H9 (cell line): ENCODE measurements at regions not wholly inside any gene's neighbourhood (a gene's known extent, or its start where the extent isn't known, plus 50 kb on each side); places are given as distances from the start of the nearest gene placed in this dataset.
A peak's percentile ranks its signal among the peaks of the same experiment; 100 is the strongest.

Experiments used
- DNase-seq: peaks from one replicate; pipeline ENCODE4 v3.0.0-alpha.2; 2017
- H2AFZ ChIP-seq: one replicate; pipeline ENCODE4 v1.6.1; 2013; ENCODE audit warnings: mild to moderate bottlenecking, low read length, control low read depth, moderate library complexity
- H2AK5ac ChIP-seq: 2 replicates; pipeline ENCODE4 v1.6.1; 2013; ENCODE audit warnings: low read length, control low read depth, mixed read lengths; ENCODE audit not compliant: insufficient read length
- H2BK120ac ChIP-seq: one replicate; pipeline ENCODE4 v1.6.1; 2013; ENCODE audit warnings: low read depth, mild to moderate bottlenecking, low read length, control low read depth, inconsistent platforms; ENCODE audit not compliant: poor library complexity, severe bottlenecking
- H2BK12ac ChIP-seq: 2 replicates; pipeline ENCODE4 v1.6.1; 2013; ENCODE audit warnings: low read length, control low read depth, mixed read lengths, low read depth; ENCODE audit not compliant: insufficient read length
- H2BK15ac ChIP-seq: 2 replicates; pipeline ENCODE4 v1.6.1; 2013; ENCODE audit warnings: low read depth, low read length, control low read depth
- H2BK20ac ChIP-seq: one replicate; pipeline ENCODE4 v1.6.1; 2013; ENCODE audit warnings: low read depth, mild to moderate bottlenecking, low read length, control low read depth, inconsistent platforms; ENCODE audit not compliant: poor library complexity, severe bottlenecking
- H2BK5ac ChIP-seq: 2 replicates; pipeline ENCODE4 v1.6.1; 2013; ENCODE audit warnings: low read length, control low read depth, mixed read lengths; ENCODE audit not compliant: insufficient read length
- H3K14ac ChIP-seq: 2 replicates; pipeline ENCODE4 v1.6.1; 2013; ENCODE audit warnings: low read length, control low read depth; ENCODE audit not compliant: insufficient read depth
- H3K18ac ChIP-seq: 2 replicates; pipeline ENCODE4 v1.6.1; 2013; ENCODE audit warnings: low read depth, mild to moderate bottlenecking, mixed read lengths, low read length, control low read depth; ENCODE audit not compliant: insufficient read length
- H3K23ac ChIP-seq: 2 replicates; pipeline ENCODE4 v1.6.1; 2013; ENCODE audit warnings: low read length, control low read depth, mixed read lengths, low read depth; ENCODE audit not compliant: insufficient read length
- H3K23me2 ChIP-seq: 2 replicates; pipeline ENCODE4 v1.6.1; 2013; ENCODE audit warnings: low read depth, mild to moderate bottlenecking, mixed read lengths, low read length, control low read depth; ENCODE audit not compliant: insufficient read length, poor library complexity, severe bottlenecking
- H3K27ac ChIP-seq: 2 replicates; pipeline ENCODE4 v1.5.1; 2013; ENCODE audit warnings: low read length, control low read depth, mixed read lengths, low read depth; ENCODE audit not compliant: insufficient read length
- H3K27me3 ChIP-seq: 2 replicates; pipeline ENCODE4 v1.6.1; 2013; ENCODE audit warnings: low read length, control low read depth, inconsistent platforms; ENCODE audit not compliant: insufficient read depth
- H3K4ac ChIP-seq: 2 replicates; pipeline ENCODE4 v1.6.1; 2013; ENCODE audit warnings: low read depth, mild to moderate bottlenecking, control low read depth, inconsistent platforms, low read length, moderate library complexity
- H3K4me1 ChIP-seq: 2 replicates; pipeline ENCODE4 v1.6.1; 2013; ENCODE audit warnings: low read length, control low read depth, inconsistent platforms; ENCODE audit not compliant: insufficient read depth
- H3K4me2 ChIP-seq: 2 replicates; pipeline ENCODE4 v1.6.1; 2013; ENCODE audit warnings: low read length, control low read depth, mixed read lengths; ENCODE audit not compliant: insufficient read length, insufficient read depth
- H3K56ac ChIP-seq: 2 replicates; pipeline ENCODE4 v1.6.1; 2013; ENCODE audit warnings: low read depth, mild to moderate bottlenecking, mixed read lengths, low read length, control low read depth; ENCODE audit not compliant: insufficient read length
- H3K79me1 ChIP-seq: 2 replicates; pipeline ENCODE4 v1.6.1; 2013; ENCODE audit warnings: low read depth, mild to moderate bottlenecking, moderate library complexity, low read length, control low read depth, inconsistent platforms; ENCODE audit not compliant: insufficient read depth, poor library complexity, severe bottlenecking
- H3K79me2 ChIP-seq: 2 replicates; pipeline ENCODE4 v1.6.1; 2013; ENCODE audit warnings: low read length, control low read depth, inconsistent platforms; ENCODE audit not compliant: insufficient read depth
- H3K9ac ChIP-seq: 2 replicates; pipeline ENCODE4 v1.6.1; 2013; ENCODE audit warnings: low read length, control low read depth, mixed read lengths; ENCODE audit not compliant: insufficient read length; ENCODE audit errors: extremely low read depth
- H3K9me3 ChIP-seq: one replicate; pipeline ENCODE4 v1.6.1; 2013; ENCODE audit warnings: low read depth, low read length, inconsistent platforms; ENCODE audit not compliant: control insufficient read depth
- H3T11ph ChIP-seq: one replicate; pipeline ENCODE4 v1.6.1; 2013; ENCODE audit warnings: mild to moderate bottlenecking, low read length, control low read depth, inconsistent platforms
- H4K20me1 ChIP-seq: one replicate; pipeline ENCODE4 v1.6.1; 2013; ENCODE audit not compliant: control insufficient read depth, insufficient read length, insufficient read depth
- H4K5ac ChIP-seq: 2 replicates; pipeline ENCODE4 v1.6.1; 2013; ENCODE audit warnings: low read depth, mild to moderate bottlenecking, mixed read lengths, low read length, control low read depth; ENCODE audit not compliant: insufficient read length
- H4K8ac ChIP-seq: replicated peaks from 2 replicates; pipeline ENCODE4 v1.6.1; 2013; ENCODE audit warnings: low read length, control low read depth, mixed read lengths, low read depth; ENCODE audit not compliant: insufficient read length
- H4K91ac ChIP-seq: 2 replicates; pipeline ENCODE4 v1.6.1; 2013; ENCODE audit warnings: low read depth, mild to moderate bottlenecking, moderate library complexity, mixed read lengths, low read length, control low read depth; ENCODE audit not compliant: insufficient read length
- H3K27ac Mint-ChIP-seq, 3 experiments: 2 replicates in 2 of 3; 3 replicates in 1 of 3; pipeline ENCODE4 v1.8.0; 2020 to 2021; ENCODE audit warnings: mixed read lengths in 3 of 3, mild to moderate bottlenecking in 1 of 3, moderate library complexity in 1 of 3
- H3K27me3 Mint-ChIP-seq: 2 replicates; pipeline ENCODE4 v1.8.0; 2021; ENCODE audit warnings: low read depth, mild to moderate bottlenecking, moderate library complexity, mixed read lengths
- H3K36me3 Mint-ChIP-seq, 3 experiments: 2 replicates in 2 of 3; 3 replicates in 1 of 3; pipeline ENCODE4 v1.8.0; 2020 to 2021; ENCODE audit warnings: low read depth in 3 of 3, mixed read lengths in 3 of 3; ENCODE audit not compliant: insufficient read depth in 1 of 3
- H3K4me1 Mint-ChIP-seq, 2 experiments: 2 replicates each; pipeline ENCODE4 v1.8.0; 2020; ENCODE audit warnings: mixed read lengths in 2 of 2
- H3K4me3 Mint-ChIP-seq, 2 experiments: 2 replicates in 1 of 2; 3 replicates in 1 of 2; pipeline ENCODE4 v1.8.0; 2020 to 2021; ENCODE audit warnings: mild to moderate bottlenecking in 2 of 2, mixed read lengths in 2 of 2, moderate library complexity in 1 of 2
- H3K9me3 Mint-ChIP-seq, 2 experiments: 2 replicates in 1 of 2; 3 replicates in 1 of 2; pipeline ENCODE4 v1.8.0; 2020; ENCODE audit warnings: mild to moderate bottlenecking in 2 of 2, mixed read lengths in 2 of 2, moderate library complexity in 1 of 2
- WGBS: extraction: QIAGEN DNeasy Blood & Tissue Kit; methylation state at CpG from one replicate; pipeline ENCODE4 v1.1.7; 2013; ENCODE audit warnings: missing lambda C conversion rate, low lambda C conversion rate, mixed read lengths; ENCODE audit not compliant: insufficient read length; ENCODE audit errors: extremely low coverage; 5-methylcytosine and 5-hydroxymethylcytosine counted together
- TF ChIP-seq, protein P1 (sequence below): fragments of 200-600 bp; sonication (generic); conservative IDR thresholded peaks from 3 replicates; pipeline ENCODE4 v1.8.0; 2021; ENCODE audit warnings: antibody characterized with exemption, mild to moderate bottlenecking

DNA sequence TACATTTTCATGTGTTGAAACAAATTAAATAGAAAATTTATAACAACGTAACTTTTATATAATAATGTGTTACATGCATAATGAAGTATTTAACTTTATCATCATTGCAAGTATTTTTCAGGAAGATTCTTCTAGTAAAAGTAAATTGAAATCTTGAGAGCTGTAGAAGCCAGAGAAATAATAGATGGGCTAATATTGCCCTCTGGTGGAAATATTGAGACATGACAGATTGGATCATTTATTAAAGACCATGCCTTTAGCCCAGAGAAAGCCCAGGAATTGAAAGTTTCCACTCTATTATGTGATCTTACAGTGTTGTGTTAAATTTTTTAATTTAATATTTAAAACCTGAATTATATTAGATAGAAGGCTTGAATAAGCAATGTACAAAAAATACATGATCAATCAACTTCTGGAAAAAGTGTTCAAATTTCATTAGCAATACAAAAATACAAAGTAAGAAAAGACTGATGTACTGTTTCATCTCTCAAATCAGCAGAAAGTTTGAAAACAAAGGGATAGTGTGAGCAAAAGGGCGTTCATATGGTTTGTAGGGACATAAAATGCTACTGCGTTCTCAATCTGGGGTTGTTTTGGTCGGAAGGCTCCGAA is 52.7 kb upstream of the SPTSSB start:
- Histone ChIP-seq H4K5ac (no peak overlapping the region), H4K8ac (no peak overlapping the region), H4K20me1 (no peaks in the 10 kb centered on the region), H4K91ac (no peak overlapping the region), H3K4me2 (no peak overlapping the region), H2AFZ (no peak overlapping the region), H3K23me2 (no peaks in the 10 kb centered on the region), H3K27me3 (no peaks in the 10 kb centered on the region), H3K9me3 (no peaks in the 10 kb centered on the region), H2BK5ac (no peak overlapping the region), H3K9ac (no peak overlapping the region), H3K18ac (no peak overlapping the region), H3K23ac (no peak overlapping the region), H2BK120ac (no peak overlapping the region), H2AK5ac (no peak overlapping the region), H2BK15ac (no peak overlapping the region), H2BK20ac (no peak overlapping the region), H3T11ph (no peak overlapping the region), H3K14ac (no peak overlapping the region), H3K79me1 (no peaks in the 10 kb centered on the region), H2BK12ac (no peak overlapping the region), H3K4ac (no peak overlapping the region), H3K56ac (no peak overlapping the region), H3K27ac (no peak overlapping the region), H3K4me1 (peaks cover 11% of the 10 kb centered on the region), H3K79me2 (no peaks in the 10 kb centered on the region)
- WGBS = no CpG with 5 or more reads among the region's 5 CpGs
- Mint-ChIP-seq H3K9me3 (no peaks in the 10 kb centered on the region), H3K4me3 (no peak overlapping the region), H3K36me3 (no peaks in the 10 kb centered on the region; a peak in 1 of 7 replicates), H3K27ac (peak overlapping the region in 1 of 3 experiments; percentile 30; a peak in 1 of 7 replicates), H3K27me3 (no peaks in the 10 kb centered on the region), H3K4me1 (peaks cover 38 to 39% of the 10 kb centered on the region in 2 experiments)
- TF ChIP-seq, protein P1, sequence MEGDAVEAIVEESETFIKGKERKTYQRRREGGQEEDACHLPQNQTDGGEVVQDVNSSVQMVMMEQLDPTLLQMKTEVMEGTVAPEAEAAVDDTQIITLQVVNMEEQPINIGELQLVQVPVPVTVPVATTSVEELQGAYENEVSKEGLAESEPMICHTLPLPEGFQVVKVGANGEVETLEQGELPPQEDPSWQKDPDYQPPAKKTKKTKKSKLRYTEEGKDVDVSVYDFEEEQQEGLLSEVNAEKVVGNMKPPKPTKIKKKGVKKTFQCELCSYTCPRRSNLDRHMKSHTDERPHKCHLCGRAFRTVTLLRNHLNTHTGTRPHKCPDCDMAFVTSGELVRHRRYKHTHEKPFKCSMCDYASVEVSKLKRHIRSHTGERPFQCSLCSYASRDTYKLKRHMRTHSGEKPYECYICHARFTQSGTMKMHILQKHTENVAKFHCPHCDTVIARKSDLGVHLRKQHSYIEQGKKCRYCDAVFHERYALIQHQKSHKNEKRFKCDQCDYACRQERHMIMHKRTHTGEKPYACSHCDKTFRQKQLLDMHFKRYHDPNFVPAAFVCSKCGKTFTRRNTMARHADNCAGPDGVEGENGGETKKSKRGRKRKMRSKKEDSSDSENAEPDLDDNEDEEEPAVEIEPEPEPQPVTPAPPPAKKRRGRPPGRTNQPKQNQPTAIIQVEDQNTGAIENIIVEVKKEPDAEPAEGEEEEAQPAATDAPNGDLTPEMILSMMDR = peak; percentile 84
- no peak for DNase-seq
